Fibroblast of lung (primary cell): ENCODE measurements at regions not wholly inside any gene's neighbourhood (a gene's known extent, or its start where the extent isn't known, plus 50 kb on each side); places are given as distances from the start of the nearest gene placed in this dataset.

Source experiments
- DNase-seq, 2 donors: peaks; one replicate each; pipeline versions ENCODE4 v3.0.0 to v3.0.0-alpha.2; 2010; ENCODE audit warnings: low read depth in 2 of 2
- H2AFZ ChIP-seq: 2 replicates; pipeline ENCODE4 v1.5.1; 2012; ENCODE audit warnings: low read length, control low read depth, inconsistent platforms
- H3K27ac ChIP-seq: 2 replicates; pipeline ENCODE4 v1.5.1; 2011; ENCODE audit warnings: low read length, control low read depth; ENCODE audit not compliant: insufficient read depth
- H3K27me3 ChIP-seq: 2 replicates; pipeline ENCODE4 v1.5.1; 2011; ENCODE audit warnings: mild to moderate bottlenecking, low read length; ENCODE audit not compliant: control insufficient read depth, insufficient read depth
- H3K36me3 ChIP-seq: 2 replicates; pipeline ENCODE4 v1.5.1; 2011; ENCODE audit warnings: low read length; ENCODE audit not compliant: control insufficient read depth, insufficient read depth
- H3K4me1 ChIP-seq: 2 replicates; pipeline ENCODE4 v1.5.1; 2011; ENCODE audit warnings: low read length; ENCODE audit not compliant: control insufficient read depth, insufficient read depth; ENCODE audit errors: extremely low read depth
- H3K4me2 ChIP-seq: 2 replicates; pipeline ENCODE4 v1.5.1; 2011; ENCODE audit warnings: low read length, control low read depth; ENCODE audit not compliant: insufficient read depth; ENCODE audit errors: extremely low read depth
- H3K4me3 ChIP-seq, 4 experiments: fragments of 200-600 bp in 1 of 4; sonication (generic) in 1 of 4; replicated peaks in 1 of 4; 2 replicates each; pipeline ENCODE4 v1.5.1; 2011 to 2016; ENCODE audit warnings: low read length in 4 of 4, low read depth in 3 of 4, mild to moderate bottlenecking in 3 of 4, control low read depth in 2 of 4, inconsistent platforms in 1 of 4, mixed read lengths in 1 of 4; ENCODE audit not compliant: insufficient read depth in 1 of 4; ENCODE audit errors: control extremely low read depth in 1 of 4
- H3K79me2 ChIP-seq: 2 replicates; pipeline ENCODE4 v1.5.1; 2012; ENCODE audit warnings: mild to moderate bottlenecking, low read length, inconsistent platforms; ENCODE audit not compliant: control insufficient read depth, insufficient read depth
- H3K9ac ChIP-seq: 2 replicates; pipeline ENCODE4 v1.5.1; 2011; ENCODE audit warnings: mild to moderate bottlenecking, low read length, control low read depth; ENCODE audit not compliant: insufficient read depth
- H3K9me3 ChIP-seq: 2 replicates; pipeline ENCODE4 v1.5.1; 2012; ENCODE audit warnings: low read depth, low read length; ENCODE audit not compliant: control insufficient read depth, insufficient read depth
- H4K20me1 ChIP-seq: 2 replicates; pipeline ENCODE4 v1.5.1; 2011; ENCODE audit warnings: low read length; ENCODE audit not compliant: control insufficient read depth, insufficient read depth; ENCODE audit errors: extremely low read depth
- CTCF ChIP-seq, 2 donors: IDR thresholded peaks in 1 of 2; conservative IDR thresholded peaks in 1 of 2; 1 replicate in 1 of 2; 2 replicates in 1 of 2; pipeline ENCODE4 v1.5.1; 2011 to 2012; ENCODE audit warnings: low read length in 2 of 2, control low read depth in 1 of 2, inconsistent platforms in 1 of 2, low read depth in 1 of 2, mild to moderate bottlenecking in 1 of 2
- EZH2 ChIP-seq: IDR thresholded peaks from 2 replicates; pipeline ENCODE4 v1.5.1; 2012; ENCODE audit warnings: low read length, control low read depth, mild to moderate bottlenecking; ENCODE audit errors: missing control alignments

DNA sequence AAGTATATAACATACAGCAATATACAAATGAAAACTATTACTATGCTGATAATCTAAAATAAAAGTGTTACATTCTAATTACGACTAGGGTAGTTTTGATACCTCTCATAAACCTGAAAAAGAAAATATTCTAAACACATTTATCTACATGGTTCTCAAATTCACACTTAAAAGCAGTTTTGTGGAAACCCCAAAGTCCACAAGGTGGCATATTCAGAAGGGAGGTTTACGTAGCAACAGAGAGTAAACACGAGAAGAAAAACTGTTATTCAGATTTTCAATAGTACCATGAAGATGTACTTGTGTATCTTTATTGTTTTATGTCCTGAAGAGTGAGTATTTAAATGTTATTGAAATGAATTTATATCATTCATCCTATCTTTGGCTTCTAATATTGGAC, 275.9 kb upstream of the KLHL1 start:
- Histone ChIP-seq H3K9me3 (no peaks in the 10 kb centered on the region), H3K4me3 (no peak overlapping the region), H3K27ac (no peak overlapping the region), H2AFZ (no peak overlapping the region), H3K4me1 (no peaks in the 10 kb centered on the region), H3K79me2 (no peaks in the 10 kb centered on the region), H3K9ac (no peak overlapping the region), H3K4me2 (no peak overlapping the region), H4K20me1 (no peaks in the 10 kb centered on the region), H3K36me3 (no peaks in the 10 kb centered on the region), H3K27me3 (no peaks in the 10 kb centered on the region)
- TF ChIP-seq CTCF (conservative IDR thresholded peaks at IDR 0.05 in 1 of 2, IDR thresholded peaks at IDR 0.05 in 1 of 2; ENCODE audit: low read depth in 1 of 2, low read length in 2 of 2) (no peak), EZH2 (no peak)
- DNase-seq = no peak

DNA sequence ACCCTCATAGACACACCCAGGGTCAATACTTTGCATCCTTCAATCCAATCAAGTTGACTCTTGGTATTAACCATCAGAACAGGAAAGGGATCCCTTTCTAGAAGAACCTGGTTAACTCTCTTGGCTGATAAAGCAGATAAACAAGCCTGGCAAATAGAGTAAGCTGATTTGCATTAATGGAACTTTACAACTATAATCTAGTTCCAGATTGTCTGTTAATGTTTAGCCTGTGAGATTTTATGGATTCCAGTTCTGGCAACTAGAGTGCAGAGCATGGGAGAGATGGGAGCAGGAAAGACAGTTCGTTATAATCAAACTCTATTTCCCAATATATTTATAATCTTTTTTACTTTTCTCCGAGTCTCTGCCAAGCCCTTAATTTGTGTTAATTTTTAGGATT, 272.6 kb upstream of the KLHL1 start:
- Histone ChIP-seq H3K4me1 (no peaks in the 10 kb centered on the region), H3K4me3 (no peak overlapping the region), H4K20me1 (no peaks in the 10 kb centered on the region), H3K4me2 (no peak overlapping the region), H2AFZ (no peak overlapping the region), H3K9me3 (no peaks in the 10 kb centered on the region), H3K27ac (no peak overlapping the region), H3K27me3 (no peaks in the 10 kb centered on the region), H3K9ac (no peak overlapping the region), H3K36me3 (no peaks in the 10 kb centered on the region), H3K79me2 (no peaks in the 10 kb centered on the region)
- TF ChIP-seq CTCF (conservative IDR thresholded peaks at IDR 0.05 in 1 of 2, IDR thresholded peaks at IDR 0.05 in 1 of 2; ENCODE audit: low read depth in 1 of 2, low read length in 2 of 2) (no peak), EZH2 (no peak)
- no peak for DNase-seq

DNA sequence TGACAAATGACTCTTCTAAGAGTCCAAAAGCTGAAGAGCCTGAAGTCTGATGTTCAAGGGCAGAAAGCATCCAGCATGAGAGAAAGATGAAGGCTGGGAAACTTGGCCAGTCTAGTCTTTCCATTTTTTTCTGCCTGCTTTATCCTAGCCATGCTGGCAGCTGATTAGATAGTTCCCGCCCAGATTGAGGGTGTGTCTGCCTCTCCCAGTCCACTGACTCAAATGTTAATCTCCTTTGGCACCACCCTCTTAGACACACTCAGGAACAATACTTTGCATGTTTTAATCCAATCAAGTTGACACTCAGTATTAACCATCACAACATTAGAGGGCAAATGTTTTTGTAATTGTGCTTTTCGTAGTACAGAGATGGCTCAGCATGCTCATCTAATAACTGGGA, 267.5 kb upstream of the KLHL1 start:
- Histone ChIP-seq H3K79me2 (no peaks in the 10 kb centered on the region), H3K9ac (no peak overlapping the region), H3K4me2 (no peak overlapping the region), H3K36me3 (no peaks in the 10 kb centered on the region), H3K4me3 (no peak overlapping the region), H3K4me1 (no peaks in the 10 kb centered on the region), H3K27me3 (no peaks in the 10 kb centered on the region), H3K27ac (no peak overlapping the region), H2AFZ (no peak overlapping the region), H4K20me1 (no peaks in the 10 kb centered on the region), H3K9me3 (no peaks in the 10 kb centered on the region)
- no peak for TF ChIP-seq EZH2
- TF ChIP-seq CTCF (conservative IDR thresholded peaks at IDR 0.05 in 1 of 2, IDR thresholded peaks at IDR 0.05 in 1 of 2; ENCODE audit: low read depth in 1 of 2, low read length in 2 of 2) = no peak
- no peak for DNase-seq
